Neural progenitor cell (in vitro differentiated cells): ENCODE measurements at regions not wholly inside any gene's neighbourhood (a gene's known extent, or its start where the extent isn't known, plus 50 kb on each side); places are given as distances from the start of the nearest gene placed in this dataset.

ENCODE experiments used
- CTCF ChIP-seq: fragments of 200-600 bp; sonication (generic); IDR thresholded peaks from 2 replicates; pipeline ENCODE4 v1.5.1; 2017; ENCODE audit warnings: antibody characterized with exemption, mild to moderate bottlenecking
- EZH2 ChIP-seq: fragments of 200-600 bp; sonication (generic); IDR thresholded peaks from 2 replicates; pipeline ENCODE4 v1.6.1; 2017; ENCODE audit warnings: antibody characterized with exemption, mild to moderate bottlenecking, moderate library complexity

GRCh38 chr21:16113052-16113715, 383.4 kb downstream of the USP25 start:
- TF ChIP-seq EZH2 (no peak), CTCF (no peak)
